Posterior vena cava (tissue), 2 donors: ENCODE measurements at regions not wholly inside any gene's neighbourhood (a gene's known extent, or its start where the extent isn't known, plus 50 kb on each side); places are given as distances from the start of the nearest gene placed in this dataset.
"Not testable (repeated sequence)": the region's sequence is repeated elsewhere in the genome, so short reads cannot be mapped to it uniquely, and the experiment has no call there.

Experiments
- DNase-seq: peaks from one replicate; pipeline ENCODE4 v3.0.0-alpha.2; 2020; ENCODE audit warnings: low spot score
- intact Hi-C, 2 donors: fragments of 100-400 bp; cut with DNase I; formaldehyde crosslinking; loops; one replicate each; pipeline versions ENCODE4 v1.14.1 to v1.14.2; 2022 to 2023
- donor health status: DM: yes; HTN: yes; CAD: no.
- donor health status: DM: yes; HTN: yes; CAD: no.

GRCh38 chr9:117851836-117852461 is 147.7 kb downstream of the TLR4 start:
- not testable (repeated sequence) for DNase-seq

DNA sequence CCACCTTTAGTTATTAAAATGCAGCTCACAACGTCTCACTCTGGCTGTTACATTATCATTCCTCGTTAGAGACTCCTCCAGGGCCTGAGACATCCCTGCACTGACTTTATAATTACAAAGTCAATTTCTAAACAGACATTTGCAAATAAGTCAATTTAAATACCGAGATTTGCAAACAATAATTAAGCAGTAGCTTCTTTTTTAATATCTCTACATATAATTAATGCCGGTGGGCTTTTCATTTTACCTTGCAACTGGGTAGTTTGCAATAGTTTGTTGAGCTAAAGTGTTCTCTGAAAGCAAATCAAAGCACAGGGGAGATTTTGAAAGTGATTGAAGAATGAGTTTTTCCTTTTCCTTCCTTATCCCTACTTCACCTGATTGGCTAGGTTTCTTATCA is 154.4 kb downstream of the TLR4 start:
- intact Hi-C loops: no loop called here
- no peak for DNase-seq

More at GRCh38 chr9:117851836-117852461, 147.7 kb downstream of the TLR4 start:
- intact Hi-C loops: not testable (repeated sequence)

GRCh38 chr9:117860849-117861248 is 156.6 kb downstream of the TLR4 start:
- no peak for DNase-seq
- intact Hi-C loops: no loop called here

DNA sequence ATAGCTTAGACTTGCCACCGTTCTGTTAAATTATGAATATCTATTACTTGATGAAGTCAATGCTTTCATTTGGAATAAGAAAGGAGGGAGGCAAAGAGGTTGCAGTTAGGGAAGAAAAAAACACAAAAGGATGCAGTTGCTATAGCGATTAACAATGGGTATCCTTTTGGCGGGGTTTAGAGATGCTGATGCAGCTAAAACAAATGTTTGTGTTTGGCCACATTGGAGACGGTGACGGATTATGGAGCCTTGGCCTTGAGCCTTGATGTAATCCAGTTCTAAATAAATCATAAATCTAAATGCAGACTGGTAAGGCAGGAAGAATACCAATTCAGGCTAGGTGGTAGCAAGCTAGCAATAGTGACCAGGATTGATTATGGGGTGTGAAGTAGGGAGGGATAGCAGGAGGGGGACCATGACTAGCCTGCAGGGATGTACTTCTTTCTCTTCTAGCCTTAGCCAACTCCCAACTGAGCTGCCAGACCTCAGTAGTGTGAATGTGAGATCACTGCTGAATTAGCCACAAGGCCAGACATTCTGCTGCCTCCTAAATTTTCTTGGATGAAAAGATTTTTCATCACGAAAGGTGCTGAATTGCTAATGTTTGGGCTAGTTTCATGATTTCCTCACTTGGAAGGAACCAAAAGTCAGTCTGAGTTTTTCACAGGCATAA is 160.3 kb downstream of the TLR4 start:
- intact Hi-C loops: no loop called here
- DNase-seq: no peak

- intact Hi-C loops: no loop called here
- no peak for DNase-seq
These were observed 164.4 kb downstream of the TLR4 start for GRCh38 chr9:117868594-117868993.

DNA sequence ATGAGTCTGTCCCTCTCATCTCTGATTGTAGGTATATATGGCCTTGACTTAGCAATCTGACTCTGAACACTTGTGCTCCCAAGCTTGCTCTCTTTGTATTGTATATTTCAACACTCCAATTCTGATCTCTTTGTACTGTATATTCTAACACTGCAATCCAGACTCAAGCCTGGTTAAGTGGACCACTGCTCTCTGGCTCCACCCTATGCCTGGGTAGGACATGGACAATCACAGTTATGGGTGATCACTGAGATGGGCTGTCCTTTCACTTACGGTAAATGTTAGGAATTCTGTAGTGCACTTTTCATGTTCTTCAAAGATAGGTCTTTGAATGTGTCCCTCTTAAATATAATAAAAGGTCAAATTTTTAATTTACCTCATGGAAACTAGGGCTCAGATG is 165.1 kb downstream of the TLR4 start:
- no peak for DNase-seq

GRCh38 chr9:117869712-117870111 is 165.5 kb downstream of the TLR4 start:
- intact Hi-C loops: no loop called here
- no peak for DNase-seq

More for the DNA sequence above, 165.1 kb downstream of the TLR4 start:
- intact Hi-C loops: no loop called here

GRCh38 chr9:117873664-117874063 is 169.5 kb downstream of the TLR4 start:
- intact Hi-C loops: no loop called here
- no peak for DNase-seq

DNA sequence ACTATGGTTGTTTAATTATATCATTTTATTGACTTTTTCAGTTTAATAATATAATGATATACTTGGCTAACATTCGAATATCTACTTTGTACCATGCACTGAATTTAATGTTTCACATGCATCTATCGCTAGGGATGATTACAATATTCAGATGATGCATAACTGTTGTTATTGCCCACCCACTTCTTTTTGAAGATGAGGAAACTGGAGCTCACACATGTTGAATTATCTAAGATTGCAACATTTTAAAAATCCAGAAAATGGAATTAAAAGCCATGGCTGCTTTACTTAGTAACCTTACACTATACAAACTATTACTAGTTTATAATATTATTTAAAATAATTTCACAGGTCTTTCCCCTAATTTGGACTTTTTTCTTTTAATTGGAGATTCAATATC is 171.7 kb downstream of the TLR4 start:
- DNase-seq: no peak
- intact Hi-C loops: no loop called here

- intact Hi-C loops: no loop called here
- DNase-seq: no peak
These were observed 178.0 kb downstream of the TLR4 start for GRCh38 chr9:117882171-117882570.

DNA sequence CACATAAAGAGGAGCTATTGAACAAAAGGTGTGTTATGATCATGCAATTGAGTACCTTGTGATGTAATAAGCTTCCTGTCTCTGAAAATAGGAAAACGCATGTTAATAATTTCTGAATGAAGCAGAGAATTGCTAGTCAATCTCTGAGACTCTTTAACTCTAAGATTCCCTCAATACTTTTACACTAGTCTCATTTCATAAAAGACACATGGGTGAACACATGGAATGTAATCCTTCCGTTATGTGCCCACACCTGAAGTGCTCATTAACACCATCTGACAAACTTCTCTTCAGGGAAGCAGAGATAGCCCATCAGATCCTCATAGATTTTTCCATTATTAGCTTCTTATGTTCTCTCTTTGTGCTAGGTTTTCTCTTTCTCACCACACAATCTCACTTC is 182.4 kb downstream of the TLR4 start:
- intact Hi-C loops: no loop called here
- DNase-seq: no peak

DNA sequence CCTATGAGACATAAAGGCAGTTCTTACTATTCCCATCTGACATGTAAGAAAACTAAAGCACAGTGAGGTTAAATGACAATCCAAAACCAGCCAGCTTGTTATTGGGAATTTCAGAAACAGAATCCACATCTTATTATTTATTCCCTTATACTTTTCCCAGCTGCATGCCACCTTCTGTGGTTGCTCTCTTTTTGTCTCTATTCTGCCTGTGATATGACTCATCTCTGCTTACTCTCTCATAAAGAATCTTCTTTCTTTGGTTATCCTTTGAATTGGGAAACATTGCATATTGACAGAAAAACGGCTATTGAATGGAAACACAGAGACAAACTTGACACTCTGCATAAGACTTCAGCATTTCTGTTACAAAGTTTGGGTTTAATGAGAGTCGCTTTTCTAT is 183.2 kb downstream of the TLR4 start:
- DNase-seq: no peak
- intact Hi-C loops: no loop called here

DNA sequence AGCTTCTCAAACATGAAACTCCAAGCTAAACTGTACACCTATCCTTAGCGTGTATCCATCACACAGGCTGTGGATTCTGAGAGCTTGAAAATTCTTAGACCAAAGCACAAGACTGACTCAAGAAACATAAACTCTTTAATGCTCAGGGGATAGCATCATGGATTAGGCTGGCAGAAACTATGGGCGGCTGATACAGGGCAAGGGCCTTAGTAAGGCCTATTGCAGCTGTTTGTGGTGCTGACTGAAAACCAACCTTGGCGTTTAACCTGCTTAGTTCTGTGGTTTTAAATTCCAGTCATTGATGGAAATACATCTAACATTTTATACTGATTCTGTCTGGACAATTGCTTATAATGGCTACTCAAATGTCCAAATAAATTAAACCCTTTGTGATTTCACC is 183.7 kb downstream of the TLR4 start:
- no peak for DNase-seq
- intact Hi-C loops: no loop called here

DNA sequence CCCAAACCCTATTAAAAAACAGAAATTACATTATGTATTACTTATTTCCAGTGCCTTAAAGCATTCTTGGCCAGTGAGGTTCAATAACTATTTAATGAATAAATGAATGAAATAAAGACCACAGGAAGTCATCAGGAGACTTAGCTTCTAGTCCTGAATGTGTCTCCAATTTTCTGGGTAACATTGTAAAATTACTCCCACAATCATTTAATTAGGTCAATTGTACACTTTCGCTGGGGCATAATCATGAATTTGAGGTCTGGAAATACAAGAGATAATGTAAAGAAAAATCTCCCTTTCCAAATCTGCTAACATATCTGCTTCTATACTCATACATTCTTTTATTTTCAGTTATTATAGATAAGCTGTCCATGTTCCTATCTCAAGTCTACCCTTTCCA is 199.2 kb downstream of the TLR4 start:
- intact Hi-C loops: no loop called here
- DNase-seq: no peak

DNA sequence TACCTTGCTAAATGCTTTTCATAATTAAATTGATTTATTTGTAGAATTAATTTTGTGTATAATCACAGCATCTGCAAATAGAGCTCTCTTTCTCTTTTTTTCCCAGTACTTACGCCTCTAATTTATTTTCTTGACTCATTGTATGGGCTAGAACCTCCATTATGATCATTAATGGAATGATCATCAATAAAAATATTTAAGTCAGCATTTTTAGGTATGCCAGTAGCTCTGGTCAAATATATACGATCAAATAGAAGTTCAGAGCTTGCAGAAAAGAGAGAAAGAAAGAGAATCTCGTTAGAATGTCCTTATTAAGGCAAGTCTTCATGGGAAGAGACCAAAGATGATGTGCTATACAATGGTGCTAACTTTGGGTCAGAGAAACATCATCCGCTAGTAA is 202.6 kb downstream of the TLR4 start:
- intact Hi-C loops: no loop called here
- no peak for DNase-seq

DNA sequence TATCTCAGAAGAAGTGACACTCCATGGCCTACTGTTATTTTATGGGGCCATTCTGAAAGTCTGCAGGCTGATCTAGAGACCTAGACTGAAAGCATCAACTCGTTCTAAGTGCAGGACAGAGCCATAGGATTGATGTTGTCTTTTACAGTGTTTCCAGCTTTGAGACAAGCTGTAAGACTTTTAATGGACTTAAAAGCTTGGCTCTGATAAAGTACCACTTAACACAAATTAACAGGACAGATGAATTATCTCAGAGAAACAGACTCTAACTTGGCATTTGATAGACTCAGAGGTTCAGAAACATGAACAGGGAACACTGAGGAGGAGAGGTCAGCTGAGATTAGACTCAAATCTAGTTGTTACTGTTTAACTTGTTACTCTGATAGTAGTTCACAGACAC is 203.2 kb downstream of the TLR4 start:
- no peak for DNase-seq
- intact Hi-C loops: no loop called here

- no peak for DNase-seq
- intact Hi-C loops: no loop called here
These were observed 212.1 kb downstream of the TLR4 start for GRCh38 chr9:117916291-117916690.

DNA sequence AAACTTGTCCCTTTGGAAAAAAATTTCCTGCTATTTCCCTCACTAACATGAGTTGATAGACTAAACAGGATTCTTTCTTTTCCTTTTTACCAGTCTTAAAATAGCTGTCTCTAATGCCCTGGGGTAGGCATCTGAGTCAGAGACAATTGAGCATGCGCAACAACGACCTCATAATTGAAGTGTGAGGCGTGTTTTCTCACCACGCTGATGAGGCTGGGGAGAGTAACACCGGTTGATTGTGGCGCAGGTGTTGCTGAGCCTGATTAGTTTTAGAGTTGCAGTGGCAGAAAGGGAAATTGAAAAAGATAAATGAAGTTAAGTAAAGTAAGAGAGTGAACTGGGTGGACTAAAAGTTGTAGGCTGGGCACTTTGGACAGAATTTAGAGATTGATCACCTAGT is 213.7 kb downstream of the TLR4 start:
- no peak for DNase-seq
- intact Hi-C loops: no loop called here

- intact Hi-C loops: no loop called here
- no peak for DNase-seq
These were observed 215.3 kb downstream of the TLR4 start for GRCh38 chr9:117919538-117919937.

- intact Hi-C loops: no loop called here
- no peak for DNase-seq
These were observed 221.9 kb downstream of the TLR4 start for GRCh38 chr9:117926031-117926658.

DNA sequence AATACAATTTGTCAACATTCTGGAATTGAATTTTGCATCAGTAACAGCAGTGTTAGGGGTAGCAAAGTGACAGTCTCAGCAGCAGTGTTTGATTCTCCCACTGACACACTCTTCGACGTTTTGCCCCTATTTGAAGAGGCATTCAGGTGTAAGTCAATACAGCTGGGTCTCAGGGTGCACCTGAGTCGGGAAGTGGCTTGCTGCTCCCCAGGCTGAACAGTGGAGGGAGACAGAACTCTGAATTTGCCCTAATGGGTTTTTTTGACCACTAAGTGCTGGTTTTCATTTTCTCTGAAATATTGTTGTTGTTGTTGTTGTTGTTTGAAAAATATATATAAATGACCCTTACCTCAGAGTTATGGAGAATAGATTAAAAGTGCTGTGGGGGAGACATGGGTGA is 223.2 kb downstream of the TLR4 start:
- intact Hi-C loops: no loop called here
- DNase-seq: no peak
